HL-60 (cell line): ENCODE measurements at regions not wholly inside any gene's neighbourhood (a gene's known extent, or its start where the extent isn't known, plus 50 kb on each side); places are given as distances from the start of the nearest gene placed in this dataset.

Experiments used
- GABPA ChIP-seq: IDR thresholded peaks from 2 replicates; pipeline ENCODE4 v1.6.1; 2012; ENCODE audit warnings: low read depth
- POLR2AphosphoS5 ChIP-seq: IDR thresholded peaks from 2 replicates; pipeline ENCODE4 v1.6.1; 2012; ENCODE audit warnings: low read depth
- REST ChIP-seq: IDR thresholded peaks from 2 replicates; pipeline ENCODE4 v1.6.1; 2012; ENCODE audit warnings: low read depth; ENCODE audit not compliant: insufficient replicate concordance
- TF ChIP-seq, protein P1 (sequence below): IDR thresholded peaks from one replicate; pipeline ENCODE4 v1.5.1; 2011; ENCODE audit warnings: low read length, control low read depth, inconsistent platforms; ENCODE audit not compliant: insufficient read depth

GRCh38 chr6:140398076-140398475 lies 1023.6 kb upstream of the CITED2 start:
- TF ChIP-seq GABPA, result no peak
- TF ChIP-seq, protein P1, sequence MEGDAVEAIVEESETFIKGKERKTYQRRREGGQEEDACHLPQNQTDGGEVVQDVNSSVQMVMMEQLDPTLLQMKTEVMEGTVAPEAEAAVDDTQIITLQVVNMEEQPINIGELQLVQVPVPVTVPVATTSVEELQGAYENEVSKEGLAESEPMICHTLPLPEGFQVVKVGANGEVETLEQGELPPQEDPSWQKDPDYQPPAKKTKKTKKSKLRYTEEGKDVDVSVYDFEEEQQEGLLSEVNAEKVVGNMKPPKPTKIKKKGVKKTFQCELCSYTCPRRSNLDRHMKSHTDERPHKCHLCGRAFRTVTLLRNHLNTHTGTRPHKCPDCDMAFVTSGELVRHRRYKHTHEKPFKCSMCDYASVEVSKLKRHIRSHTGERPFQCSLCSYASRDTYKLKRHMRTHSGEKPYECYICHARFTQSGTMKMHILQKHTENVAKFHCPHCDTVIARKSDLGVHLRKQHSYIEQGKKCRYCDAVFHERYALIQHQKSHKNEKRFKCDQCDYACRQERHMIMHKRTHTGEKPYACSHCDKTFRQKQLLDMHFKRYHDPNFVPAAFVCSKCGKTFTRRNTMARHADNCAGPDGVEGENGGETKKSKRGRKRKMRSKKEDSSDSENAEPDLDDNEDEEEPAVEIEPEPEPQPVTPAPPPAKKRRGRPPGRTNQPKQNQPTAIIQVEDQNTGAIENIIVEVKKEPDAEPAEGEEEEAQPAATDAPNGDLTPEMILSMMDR, result no peak
- TF ChIP-seq REST, result no peak
- no peak for TF ChIP-seq POLR2AphosphoS5
